ENCODE measurements at regions not wholly inside any gene's neighbourhood (a gene's known extent, or its start where the extent isn't known, plus 50 kb on each side); places are given as distances from the start of the nearest gene placed in this dataset.
"Not testable (repeated sequence)": the region's sequence is repeated elsewhere in the genome, so short reads cannot be mapped to it uniquely, and the experiment has no call there.

DNA sequence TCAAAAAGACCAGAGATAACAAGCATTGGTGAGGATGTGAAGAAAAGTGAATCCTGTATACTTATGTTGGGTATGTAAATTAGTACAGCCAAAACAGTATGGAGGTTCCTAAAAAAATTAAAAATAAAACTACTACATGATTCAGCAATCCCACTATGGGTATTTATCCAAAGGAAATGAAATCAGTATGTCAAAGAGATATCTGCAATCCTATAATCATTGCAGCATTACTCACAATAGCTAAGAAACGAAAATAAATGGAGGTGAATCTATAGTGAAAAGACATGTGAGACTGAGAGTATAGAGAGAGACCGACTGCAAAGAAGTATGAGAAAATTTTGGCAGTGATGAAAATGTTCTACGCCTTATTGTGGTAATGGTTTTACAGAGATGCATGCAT lies 139.2 kb upstream of the TMEM168 start:
- no peak for TF ChIP-seq POLR2AphosphoS5 (IDR thresholded peaks at IDR 0.05)
- Histone ChIP-seq H3K27ac (no peak overlapping the region), H3K36me3 (no peaks in the 10 kb centered on the region), H3K9me3 (no peaks in the 10 kb centered on the region), H3K4me3 (no peak overlapping the region), H3K4me1 (peaks cover 0 to 28% (median 6%) of the 10 kb centered on the region in 3 donors), H3K27me3 (no peaks in the 10 kb centered on the region)
- no peak for ATAC-seq
- WGBS, 2 donors (ENCODE audit: low coverage in 1 of 2), result 75 to 87% methylated on average over 3 of the region's 3 CpGs

DNA sequence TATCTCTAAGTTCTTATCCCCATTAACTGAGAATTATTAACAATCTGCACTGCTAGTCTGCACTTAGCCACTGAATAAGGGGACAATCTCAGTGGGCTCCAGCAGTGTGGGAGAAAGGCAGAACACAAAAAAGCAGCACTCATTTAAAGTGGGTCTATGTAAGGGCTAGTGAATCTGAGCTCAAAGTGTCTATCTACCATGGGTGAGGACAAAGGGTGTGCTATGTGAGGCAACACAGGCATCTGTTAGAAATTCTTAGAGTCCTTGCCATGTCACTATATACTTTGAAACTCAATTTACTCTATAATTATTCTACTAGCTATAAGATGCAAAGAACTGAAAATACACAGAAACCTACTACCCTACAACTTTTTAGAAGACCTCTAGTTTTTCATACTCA lies 135.8 kb upstream of the TMEM168 start:
- peaks cover 0 to 15% (median 2%) of the 10 kb centered on the region in 3 donors for H3K4me1 ChIP-seq
- no peak overlapping the region for H3K27ac ChIP-seq
- H3K9me3 ChIP-seq, result no peaks in the 10 kb centered on the region
- TF ChIP-seq POLR2AphosphoS5 (IDR thresholded peaks at IDR 0.05) (no peak), POLR2A (IDR thresholded peaks at IDR 0.05) (no peak), EP300 (IDR thresholded peaks at IDR 0.05) (no peak)
- TF ChIP-seq, protein P1, sequence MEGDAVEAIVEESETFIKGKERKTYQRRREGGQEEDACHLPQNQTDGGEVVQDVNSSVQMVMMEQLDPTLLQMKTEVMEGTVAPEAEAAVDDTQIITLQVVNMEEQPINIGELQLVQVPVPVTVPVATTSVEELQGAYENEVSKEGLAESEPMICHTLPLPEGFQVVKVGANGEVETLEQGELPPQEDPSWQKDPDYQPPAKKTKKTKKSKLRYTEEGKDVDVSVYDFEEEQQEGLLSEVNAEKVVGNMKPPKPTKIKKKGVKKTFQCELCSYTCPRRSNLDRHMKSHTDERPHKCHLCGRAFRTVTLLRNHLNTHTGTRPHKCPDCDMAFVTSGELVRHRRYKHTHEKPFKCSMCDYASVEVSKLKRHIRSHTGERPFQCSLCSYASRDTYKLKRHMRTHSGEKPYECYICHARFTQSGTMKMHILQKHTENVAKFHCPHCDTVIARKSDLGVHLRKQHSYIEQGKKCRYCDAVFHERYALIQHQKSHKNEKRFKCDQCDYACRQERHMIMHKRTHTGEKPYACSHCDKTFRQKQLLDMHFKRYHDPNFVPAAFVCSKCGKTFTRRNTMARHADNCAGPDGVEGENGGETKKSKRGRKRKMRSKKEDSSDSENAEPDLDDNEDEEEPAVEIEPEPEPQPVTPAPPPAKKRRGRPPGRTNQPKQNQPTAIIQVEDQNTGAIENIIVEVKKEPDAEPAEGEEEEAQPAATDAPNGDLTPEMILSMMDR (IDR thresholded peaks at IDR 0.05), result no peak
- H3K4me3 ChIP-seq, result no peak overlapping the region
- no peak for ATAC-seq
- no peaks in the 10 kb centered on the region for H3K27me3 ChIP-seq
- H3K36me3 ChIP-seq, result no peaks in the 10 kb centered on the region

DNA sequence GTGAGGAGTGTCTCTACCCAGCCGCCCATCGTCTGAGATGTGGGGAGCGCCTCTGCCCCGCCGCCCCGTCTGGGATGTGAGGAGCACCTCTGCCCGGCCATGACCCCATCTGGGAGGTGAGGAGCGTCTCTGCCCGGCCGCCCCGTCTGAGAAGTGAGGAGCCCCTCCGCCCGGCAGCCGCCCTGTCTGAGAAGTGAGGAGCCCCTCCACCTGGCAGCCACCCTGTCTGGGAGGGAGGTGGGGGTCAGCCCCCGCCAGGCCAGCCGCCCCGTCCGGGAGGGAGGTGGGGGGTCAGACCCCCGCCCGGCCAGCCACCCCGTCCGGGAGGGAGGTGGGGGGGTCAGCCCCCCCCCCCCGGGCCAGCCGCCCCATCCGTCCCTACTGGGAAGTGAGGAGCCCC lies 132.4 kb upstream of the TMEM168 start:
- H3K36me3 ChIP-seq, ATAC-seq, H3K9me3 ChIP-seq, H3K4me1 ChIP-seq, H3K27ac ChIP-seq, H3K27me3 ChIP-seq, H3K4me3 ChIP-seq: not testable (repeated sequence)
- no CpG with 5 or more reads among the region's 25 CpGs for WGBS, 2 donors (ENCODE audit: low coverage in 1 of 2)

DNA sequence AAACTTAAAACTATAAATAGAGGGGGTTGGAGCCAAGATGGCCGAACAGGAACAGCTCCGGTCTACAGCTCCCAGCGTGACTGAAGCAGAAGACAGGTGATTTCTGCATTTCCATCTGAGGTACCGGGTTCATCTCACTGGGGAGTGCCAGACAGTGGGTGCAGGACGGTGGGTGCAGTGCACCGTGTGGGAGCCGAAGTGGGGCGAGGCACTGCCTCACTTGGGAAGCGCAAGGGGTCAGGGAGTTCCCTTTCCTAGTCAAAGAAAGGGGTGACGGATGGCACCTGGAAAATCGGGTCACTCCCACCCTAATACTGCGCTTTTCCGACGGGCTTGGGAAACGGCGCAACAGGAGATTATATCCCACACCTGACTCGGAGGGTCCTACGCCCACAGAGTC lies 126.2 kb upstream of the TMEM168 start:
- H3K36me3 ChIP-seq, result peaks cover 0 to 35% of the 10 kb centered on the region in 2 donors
- WGBS, 2 donors (ENCODE audit: low coverage in 1 of 2), result 82% methylated on average over 5 of the region's 18 CpGs; no CpG with 5 or more reads in 1 of the 2 donors
- H3K27me3 ChIP-seq, H3K27ac ChIP-seq, ATAC-seq, H3K4me3 ChIP-seq, H3K4me1 ChIP-seq, H3K9me3 ChIP-seq: not testable (repeated sequence)

DNA sequence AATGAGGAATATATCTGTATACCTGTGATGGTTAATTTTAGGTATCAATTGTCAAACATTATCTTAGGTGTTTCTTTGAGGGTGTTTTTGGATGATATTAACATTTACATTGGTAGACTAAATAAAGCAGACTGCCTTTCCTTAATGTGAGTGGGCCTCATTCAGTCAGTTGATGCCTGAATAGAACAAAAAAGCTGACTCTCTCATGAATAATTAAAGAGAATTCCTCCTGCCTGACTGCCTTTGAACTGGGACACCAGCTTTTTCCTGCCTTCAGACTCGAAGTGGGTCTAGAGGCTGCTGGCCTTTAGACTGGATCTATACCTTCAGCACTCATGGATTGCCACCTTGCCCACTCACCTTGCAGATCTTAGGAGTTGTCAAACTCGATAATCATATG lies 117.9 kb upstream of the TMEM168 start:
- 81 to 93% methylated on average over 2 of the region's 2 CpGs for WGBS, 2 donors (ENCODE audit: low coverage in 1 of 2)
- H3K4me1 ChIP-seq, result no peaks in the 10 kb centered on the region
- H3K27ac ChIP-seq, result no peak overlapping the region
- no peak for ATAC-seq
- no peak for TF ChIP-seq EP300 (IDR thresholded peaks at IDR 0.05)
- TF ChIP-seq POLR2AphosphoS5 (IDR thresholded peaks at IDR 0.05), result no peak
- TF ChIP-seq, protein P1 (IDR thresholded peaks at IDR 0.05), result no peak
- no peak for TF ChIP-seq POLR2A (IDR thresholded peaks at IDR 0.05)
- no peak overlapping the region for H3K4me3 ChIP-seq
- H3K27me3 ChIP-seq, result no peaks in the 10 kb centered on the region
- H3K9me3 ChIP-seq, result peaks cover 0 to 30% (median 0%) of the 10 kb centered on the region in 3 donors
- peaks cover 0 to 41% of the 10 kb centered on the region in 2 donors for H3K36me3 ChIP-seq

- 97 to 100% methylated on average over 1 of the region's 1 CpG for WGBS, 2 donors (ENCODE audit: low coverage in 1 of 2)
- Histone ChIP-seq H3K27ac (no peak overlapping the region), H3K4me3 (no peak overlapping the region), H3K36me3 (peaks cover 0 to 37% of the 10 kb centered on the region in 2 donors), H3K27me3 (no peaks in the 10 kb centered on the region), H3K4me1 (no peaks in the 10 kb centered on the region), H3K9me3 (peaks cover 0 to 30% (median 0%) of the 10 kb centered on the region in 3 donors)
- ATAC-seq, result no peak
- no peak for TF ChIP-seq POLR2A (IDR thresholded peaks at IDR 0.05)
- TF ChIP-seq, protein P1 (IDR thresholded peaks at IDR 0.05), result no peak
- no peak for TF ChIP-seq POLR2AphosphoS5 (IDR thresholded peaks at IDR 0.05)
- TF ChIP-seq EP300 (IDR thresholded peaks at IDR 0.05), result no peak
These were observed 117.5 kb upstream of the TMEM168 start for GRCh38 chr7:112907658-112908057.

GRCh38 chr7:112905950-112906349 lies 115.8 kb upstream of the TMEM168 start:
- Histone ChIP-seq H3K27ac (no peak overlapping the region), H3K4me1 (no peaks in the 10 kb centered on the region), H3K36me3 (peaks cover 0 to 22% of the 10 kb centered on the region in 2 donors), H3K27me3 (no peaks in the 10 kb centered on the region), H3K9me3 (peaks cover 0 to 25% (median 0%) of the 10 kb centered on the region in 3 donors), H3K4me3 (no peak overlapping the region)
- ATAC-seq, result no peak
- TF ChIP-seq, protein P1 (IDR thresholded peaks at IDR 0.05), result no peak
- TF ChIP-seq POLR2AphosphoS5 (IDR thresholded peaks at IDR 0.05) (no peak), EP300 (IDR thresholded peaks at IDR 0.05) (no peak), POLR2A (IDR thresholded peaks at IDR 0.05) (no peak)

Data from gastroesophageal sphincter (tissue), 4 donors.